HG03558 (cell line): ENCODE measurements at regions not wholly inside any gene's neighbourhood (a gene's known extent, or its start where the extent isn't known, plus 50 kb on each side); places are given as distances from the start of the nearest gene placed in this dataset.

Experiments
- ATAC-seq: cut with Tn5 transposase; IDR thresholded peaks from one replicate; pipeline ENCODE4 v1.9.1; 2021; ENCODE audit warnings: moderate number of reproducible peaks; ENCODE audit not compliant: unreplicated experiment; ENCODE audit errors: extremely low read depth

GRCh38 chr12:77167801-77168200, 102.4 kb upstream of the E2F7 start:
- ATAC-seq = no peak

DNA sequence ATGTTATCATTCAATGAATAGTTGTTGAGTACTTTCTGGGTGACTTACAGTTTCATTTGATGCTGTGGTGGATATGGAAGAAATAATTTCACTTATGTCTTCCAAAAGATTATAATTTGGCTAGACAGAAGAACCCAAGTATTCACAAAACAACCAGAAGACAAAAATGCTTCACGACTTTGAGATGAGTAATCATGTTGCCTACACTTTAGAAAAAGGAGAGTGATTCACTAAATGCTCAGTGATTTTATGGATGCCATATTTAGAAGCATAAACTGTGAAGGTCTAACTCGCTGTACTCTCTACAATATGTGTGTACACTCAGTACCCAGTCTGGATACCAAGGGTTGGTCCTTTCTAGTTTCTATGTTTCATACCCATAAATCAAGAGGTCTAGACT, 101.3 kb upstream of the E2F7 start:
- ATAC-seq = no peak

GRCh38 chr12:77163074-77164038, 98.0 kb upstream of the E2F7 start:
- no peak for ATAC-seq

GRCh38 chr12:77161944-77162343, 96.6 kb upstream of the E2F7 start:
- ATAC-seq = no peak

DNA sequence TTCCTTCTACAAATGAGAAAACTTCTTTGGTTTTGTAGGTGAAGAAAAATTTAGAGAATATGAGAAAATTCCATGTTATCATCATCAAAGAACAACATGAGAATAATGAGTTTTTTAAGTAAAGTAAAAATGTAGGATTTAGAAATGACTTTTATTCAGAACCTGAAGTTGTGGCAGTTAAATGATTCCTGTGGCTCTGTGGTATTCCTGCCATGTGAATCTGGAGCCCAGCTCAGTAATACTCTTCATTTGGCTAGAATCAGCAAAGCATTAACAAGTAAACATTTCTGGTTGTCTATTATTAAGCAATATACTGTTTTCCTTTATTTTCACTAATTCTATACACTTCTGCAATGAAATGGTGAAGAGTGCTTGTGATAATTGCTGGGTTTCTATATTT, 95.6 kb upstream of the E2F7 start:
- no peak for ATAC-seq

- no peak for ATAC-seq
Observed at GRCh38 chr12:77153706-77154105, 88.3 kb upstream of the E2F7 start.

DNA sequence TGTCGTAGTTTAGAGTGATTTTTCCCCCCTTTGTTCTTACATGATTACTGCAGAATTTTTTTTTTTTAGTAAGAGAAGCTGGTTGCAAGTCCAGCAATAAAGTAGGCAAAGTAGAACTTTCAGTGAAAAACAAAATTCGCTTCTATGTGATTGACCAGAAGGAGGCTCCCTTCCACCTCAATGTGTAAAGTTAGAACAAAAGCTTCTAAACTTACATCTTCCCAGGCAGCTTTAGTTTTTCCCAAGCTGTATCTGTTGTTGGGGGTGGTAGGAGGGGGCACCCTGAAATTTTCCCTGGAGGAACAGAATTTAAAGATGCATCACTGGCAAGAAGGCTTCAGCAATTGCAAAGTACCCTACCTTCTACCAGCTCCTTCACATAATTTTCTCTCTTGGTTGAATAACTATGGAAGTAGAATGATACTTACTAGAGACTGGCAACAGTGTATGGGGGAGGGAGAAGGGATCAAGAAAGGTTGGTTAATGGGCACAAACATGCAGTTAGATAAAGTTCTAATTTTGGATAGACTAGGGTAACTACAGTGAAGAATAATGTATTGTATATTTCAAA, 87.3 kb upstream of the E2F7 start:
- no peak for ATAC-seq

DNA sequence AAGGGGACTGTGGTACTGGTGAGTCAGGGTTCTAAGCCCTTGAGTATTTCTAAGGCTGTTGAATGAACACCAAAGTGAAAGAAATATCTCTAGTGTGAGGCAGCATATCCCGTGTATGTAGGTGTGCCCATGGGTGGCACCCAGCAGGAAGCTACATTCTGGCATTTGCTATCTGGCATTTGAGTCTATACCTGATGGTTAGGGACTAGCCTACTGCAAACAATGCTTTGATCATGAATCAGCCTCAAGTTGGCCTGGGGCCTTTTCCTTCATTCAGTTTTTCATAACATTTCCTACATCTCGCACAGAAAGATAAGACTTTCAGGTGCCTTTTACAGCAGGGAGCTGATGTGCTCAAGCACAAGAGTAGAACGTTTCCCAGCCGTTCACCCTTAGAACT, 85.7 kb upstream of the E2F7 start:
- ATAC-seq = no peak

- no peak for ATAC-seq
Observed at GRCh38 chr12:77133566-77133965, 68.2 kb upstream of the E2F7 start.

DNA sequence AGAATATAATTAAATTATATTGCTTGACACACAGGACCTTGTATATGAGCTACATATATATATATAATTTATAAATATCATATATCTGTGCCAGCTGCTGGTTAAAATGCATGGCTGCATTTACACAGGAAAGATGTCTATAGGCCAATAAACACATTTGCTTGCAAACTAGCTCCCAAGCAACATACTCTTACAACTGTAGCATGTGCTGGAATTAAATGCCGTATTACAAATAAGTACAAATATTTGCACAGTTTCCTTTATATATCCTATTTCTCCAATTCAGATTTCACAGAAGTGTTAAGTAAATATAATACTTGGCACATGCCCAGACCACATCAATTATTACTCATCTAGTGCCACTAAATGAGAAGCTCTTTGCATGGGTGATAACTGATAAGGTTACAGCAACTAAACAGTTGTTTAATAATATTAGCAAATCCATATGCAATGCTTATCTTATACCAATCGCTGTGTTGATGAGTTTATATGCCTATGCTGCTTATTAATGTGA, 66.7 kb upstream of the E2F7 start:
- no peak for ATAC-seq

DNA sequence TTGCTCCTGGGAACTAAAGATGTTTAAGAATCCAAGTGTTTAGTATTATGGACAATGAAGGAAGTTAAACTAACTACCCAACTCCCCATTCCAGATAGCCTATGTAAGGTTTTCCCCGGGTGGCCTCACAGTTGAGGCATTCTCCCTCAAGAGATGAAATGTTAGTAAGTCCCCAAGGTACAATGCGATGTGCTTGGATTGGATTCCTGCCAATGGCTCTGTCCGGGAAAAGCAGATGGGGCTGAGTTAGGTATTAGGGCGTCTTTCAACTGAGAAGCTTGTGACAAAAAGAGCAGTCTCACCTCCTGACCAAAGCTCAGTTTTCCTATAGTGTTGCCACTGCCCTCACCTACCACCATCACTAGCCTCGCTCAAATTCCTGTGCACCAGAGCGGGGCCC, 64.8 kb upstream of the E2F7 start:
- ATAC-seq = no peak

GRCh38 chr12:77124767-77125166, 59.4 kb upstream of the E2F7 start:
- ATAC-seq = peak; percentile 72

DNA sequence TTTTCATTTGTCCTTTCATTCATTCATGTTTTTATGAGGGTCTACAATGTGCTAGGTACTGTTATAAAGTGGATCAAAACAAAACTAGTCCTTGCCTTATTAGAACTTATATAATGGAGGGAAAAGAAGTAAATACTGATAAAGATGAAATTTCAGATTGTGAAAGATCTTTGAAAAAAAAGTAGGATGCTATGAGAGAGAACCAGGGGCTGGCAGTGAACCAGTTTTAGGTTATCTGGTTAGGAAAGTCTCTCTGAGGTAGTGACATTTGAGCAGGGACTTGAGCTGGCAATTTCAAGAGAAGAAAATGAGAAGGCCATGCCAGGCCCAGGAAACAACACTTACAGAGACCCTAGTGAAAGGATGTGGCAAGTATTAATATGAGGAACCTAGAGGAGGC, 57.3 kb upstream of the E2F7 start:
- no peak for ATAC-seq

DNA sequence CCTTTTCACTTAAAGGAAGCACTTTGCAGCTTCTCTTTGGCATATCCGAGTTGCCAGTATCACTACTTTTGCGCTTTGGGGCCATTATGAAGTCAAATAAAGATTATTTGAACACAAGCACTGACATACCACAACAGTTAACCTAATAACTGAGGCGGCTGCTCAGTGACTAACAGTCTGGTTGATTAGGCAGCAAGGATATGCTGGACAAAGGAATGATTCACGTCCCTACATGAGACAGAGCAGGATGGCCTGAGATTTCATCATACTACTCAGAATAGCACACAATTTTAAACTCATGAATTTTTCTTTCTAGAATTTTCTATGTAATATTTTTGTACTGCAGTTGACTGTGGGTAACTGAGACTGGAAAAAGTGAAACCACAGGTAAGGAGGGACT, 56.9 kb upstream of the E2F7 start:
- ATAC-seq = no peak

DNA sequence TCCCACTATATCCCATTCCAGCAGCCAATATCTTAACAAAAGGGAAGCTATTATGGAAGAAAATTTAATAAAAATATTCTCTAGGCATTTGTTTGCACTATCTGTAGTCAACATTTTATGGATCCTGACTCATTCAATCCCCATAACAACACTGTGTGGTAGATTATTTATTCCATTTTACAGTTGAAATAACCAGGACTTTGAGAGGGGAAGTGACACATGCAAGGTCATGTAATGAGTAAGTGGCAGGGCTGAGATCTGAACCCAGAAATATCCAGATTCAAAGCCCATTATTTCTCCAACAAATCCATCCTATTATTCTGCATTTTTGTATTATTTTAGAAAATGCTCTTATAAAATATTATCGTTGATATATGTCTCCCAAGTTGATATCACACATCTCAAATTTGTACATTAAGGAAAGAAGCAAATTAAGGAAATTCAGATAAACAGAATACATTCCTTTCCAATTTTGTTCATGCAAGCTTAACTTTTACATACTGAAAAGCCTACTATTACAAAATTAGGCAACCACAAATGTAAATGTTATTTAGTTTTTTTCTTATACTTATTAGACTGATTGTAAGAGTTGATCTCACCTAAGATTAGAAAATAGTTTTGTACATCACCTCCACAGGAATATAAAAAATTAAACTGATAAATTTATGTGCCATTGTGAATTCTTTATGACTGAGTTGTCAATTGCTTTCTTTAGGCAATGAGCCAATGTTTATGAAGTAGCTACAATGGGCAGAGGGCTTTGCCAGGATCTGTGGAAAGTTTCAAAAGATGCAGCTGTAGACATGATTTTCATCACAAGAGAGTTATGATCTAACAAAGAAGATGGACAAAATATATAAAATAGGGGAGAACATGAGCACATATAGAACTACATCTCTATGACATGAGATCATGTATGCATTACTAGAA, 55.1 kb upstream of the E2F7 start:
- no peak for ATAC-seq

DNA sequence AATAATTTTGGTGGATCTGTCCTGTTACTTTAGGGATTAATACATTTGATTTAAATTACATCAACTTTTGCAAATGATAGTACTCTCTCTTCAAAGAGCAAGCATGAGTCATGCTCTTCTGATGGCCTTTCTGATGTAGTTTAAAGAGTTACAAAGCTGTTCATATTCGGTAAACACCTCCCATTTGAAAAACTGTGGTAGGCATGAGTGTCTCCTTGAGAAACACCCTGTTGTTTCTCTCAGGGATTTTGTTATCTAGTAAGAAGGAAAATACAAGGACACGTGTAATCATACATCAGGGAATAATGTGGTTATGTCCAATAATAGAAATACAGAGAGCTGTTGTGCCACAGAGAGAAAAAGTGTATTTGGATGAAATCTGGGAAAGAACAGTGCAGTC, 53.3 kb upstream of the E2F7 start:
- ATAC-seq = no peak

- ATAC-seq = no peak
Observed at GRCh38 chr12:77116277-77116676, 50.9 kb upstream of the E2F7 start.

- ATAC-seq = no peak
Observed at GRCh38 chr12:77115471-77115870, 50.1 kb upstream of the E2F7 start.
